PC-9 (cell line): ENCODE measurements at regions not wholly inside any gene's neighbourhood (a gene's known extent, or its start where the extent isn't known, plus 50 kb on each side); places are given as distances from the start of the nearest gene placed in this dataset.

ENCODE experiments used
- CTCF ChIP-seq: fragments of 200-600 bp; sonication (generic); conservative IDR thresholded peaks from 2 replicates; pipeline ENCODE4 v1.6.1; 2017; ENCODE audit warnings: mixed run types, antibody characterized with exemption, mild to moderate bottlenecking, moderate library complexity
- EZH2 ChIP-seq: fragments of 200-600 bp; sonication (generic); IDR thresholded peaks from 2 replicates; pipeline ENCODE4 v1.8.0; 2017; ENCODE audit warnings: antibody characterized with exemption, low read depth

DNA sequence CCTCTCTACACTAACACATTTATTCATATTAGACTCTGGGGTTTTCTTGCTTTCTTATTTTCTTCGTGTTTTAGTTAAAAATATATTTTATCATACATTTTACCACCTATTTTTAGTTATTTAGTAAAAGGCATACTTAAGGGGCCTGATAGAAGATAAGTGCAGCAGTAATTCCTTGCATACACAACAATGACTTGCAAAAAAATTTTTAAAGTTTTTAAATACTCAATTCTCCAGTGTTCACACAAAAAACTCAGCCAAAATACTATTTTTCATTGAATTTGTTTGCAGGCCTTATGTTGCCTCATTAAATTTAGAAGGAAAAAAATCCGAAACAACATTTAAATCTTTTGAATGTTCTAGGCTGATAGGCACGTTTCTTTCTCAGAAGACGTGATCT lies 2431.7 kb downstream of the PCDH9 start:
- TF ChIP-seq CTCF (no peak), EZH2 (no peak)
